Brain microvascular endothelial cell (primary cell): ENCODE measurements at regions not wholly inside any gene's neighbourhood (a gene's known extent, or its start where the extent isn't known, plus 50 kb on each side); places are given as distances from the start of the nearest gene placed in this dataset.

Experiments
- DNase-seq: peaks from one replicate; pipeline ENCODE4 v3.0.0-alpha.2; 2020
- H3K27ac ChIP-seq: fragments of 250-450 bp; sonication (Bioruptor Pico); 2 replicates; pipeline ENCODE4 v1.5.1; 2020; ENCODE audit warnings: mild to moderate bottlenecking, moderate library complexity
- H3K27me3 ChIP-seq: fragments of 250-450 bp; sonication (Bioruptor Pico); replicated peaks from 2 replicates; pipeline ENCODE4 v1.5.1; 2020; ENCODE audit warnings: mild to moderate bottlenecking
- H3K36me3 ChIP-seq: fragments of 250-450 bp; sonication (Bioruptor Pico); replicated peaks from 2 replicates; pipeline ENCODE4 v1.5.1; 2020; ENCODE audit warnings: mild to moderate bottlenecking
- H3K4me3 ChIP-seq: 2 replicates; pipeline ENCODE4 v1.5.1; 2011; ENCODE audit warnings: low read depth, mild to moderate bottlenecking, control low read depth, low read length, moderate library complexity
- in situ Hi-C: cut with HindIII; loops from 2 replicates; pipeline ENCODE4 v1.10.0; 2017; ENCODE audit warnings: low sequenced_read_pairs, low pct_ligation_motif_present
- TF ChIP-seq, protein P1 (sequence below): IDR thresholded peaks from 2 replicates; pipeline ENCODE4 v1.5.1; 2011; ENCODE audit warnings: low read depth, mild to moderate bottlenecking, moderate library complexity, low read length, control low read depth, inconsistent platforms; ENCODE audit errors: missing control alignments

DNA sequence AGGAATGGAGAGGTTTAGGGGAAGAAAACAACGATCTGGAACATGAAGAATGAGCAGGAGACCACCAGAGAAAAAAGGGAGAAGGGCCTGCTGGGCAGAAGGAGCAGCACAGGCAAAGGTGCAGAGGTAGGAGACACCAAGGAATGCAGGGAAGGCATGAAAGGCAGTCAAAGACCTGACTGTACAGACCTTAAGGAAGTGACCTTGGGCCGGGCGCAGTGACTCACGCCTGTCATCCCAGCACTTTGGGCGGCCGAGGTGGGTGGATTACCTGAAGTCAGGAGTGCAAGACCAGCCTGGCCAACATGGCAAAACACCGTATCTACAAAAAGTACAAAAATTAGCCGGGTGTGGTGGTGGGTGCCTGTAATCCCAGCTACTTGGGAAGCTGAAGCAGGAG, 157.7 kb upstream of the ATP10A start:
- TF ChIP-seq, protein P1, sequence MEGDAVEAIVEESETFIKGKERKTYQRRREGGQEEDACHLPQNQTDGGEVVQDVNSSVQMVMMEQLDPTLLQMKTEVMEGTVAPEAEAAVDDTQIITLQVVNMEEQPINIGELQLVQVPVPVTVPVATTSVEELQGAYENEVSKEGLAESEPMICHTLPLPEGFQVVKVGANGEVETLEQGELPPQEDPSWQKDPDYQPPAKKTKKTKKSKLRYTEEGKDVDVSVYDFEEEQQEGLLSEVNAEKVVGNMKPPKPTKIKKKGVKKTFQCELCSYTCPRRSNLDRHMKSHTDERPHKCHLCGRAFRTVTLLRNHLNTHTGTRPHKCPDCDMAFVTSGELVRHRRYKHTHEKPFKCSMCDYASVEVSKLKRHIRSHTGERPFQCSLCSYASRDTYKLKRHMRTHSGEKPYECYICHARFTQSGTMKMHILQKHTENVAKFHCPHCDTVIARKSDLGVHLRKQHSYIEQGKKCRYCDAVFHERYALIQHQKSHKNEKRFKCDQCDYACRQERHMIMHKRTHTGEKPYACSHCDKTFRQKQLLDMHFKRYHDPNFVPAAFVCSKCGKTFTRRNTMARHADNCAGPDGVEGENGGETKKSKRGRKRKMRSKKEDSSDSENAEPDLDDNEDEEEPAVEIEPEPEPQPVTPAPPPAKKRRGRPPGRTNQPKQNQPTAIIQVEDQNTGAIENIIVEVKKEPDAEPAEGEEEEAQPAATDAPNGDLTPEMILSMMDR: no peak
- in situ Hi-C loops: no loop called here
- DNase-seq: no peak
- no peaks in the 10 kb centered on the region for H3K36me3 ChIP-seq
- no peak overlapping the region for H3K4me3 ChIP-seq
- no peaks in the 10 kb centered on the region for H3K27me3 ChIP-seq
- H3K27ac ChIP-seq: no peak overlapping the region

DNA sequence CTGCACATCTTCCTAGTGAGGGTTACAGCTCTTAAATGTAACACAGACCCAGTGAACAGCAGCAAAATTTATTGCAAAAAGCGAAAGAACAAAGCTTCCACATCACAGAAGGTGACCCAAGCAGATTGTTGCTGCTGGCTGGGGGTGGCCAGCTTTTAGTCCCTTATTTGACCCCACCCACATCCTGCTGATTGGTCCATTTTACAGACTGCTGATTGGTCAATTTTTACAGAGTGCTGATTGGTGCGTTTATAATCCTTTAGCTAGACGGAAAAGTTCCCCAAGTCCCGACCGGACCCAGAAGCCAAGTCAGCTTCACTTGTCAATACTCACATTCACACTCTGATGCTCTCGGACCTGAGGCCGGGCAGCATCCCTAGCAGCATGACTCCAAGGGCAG, 154.5 kb upstream of the ATP10A start:
- no peak for DNase-seq
- Histone ChIP-seq H3K4me3 (no peak overlapping the region), H3K27ac (no peak overlapping the region), H3K36me3 (no peaks in the 10 kb centered on the region), H3K27me3 (no peaks in the 10 kb centered on the region)
- in situ Hi-C loops: no loop called here
- TF ChIP-seq, protein P1: no peak

DNA sequence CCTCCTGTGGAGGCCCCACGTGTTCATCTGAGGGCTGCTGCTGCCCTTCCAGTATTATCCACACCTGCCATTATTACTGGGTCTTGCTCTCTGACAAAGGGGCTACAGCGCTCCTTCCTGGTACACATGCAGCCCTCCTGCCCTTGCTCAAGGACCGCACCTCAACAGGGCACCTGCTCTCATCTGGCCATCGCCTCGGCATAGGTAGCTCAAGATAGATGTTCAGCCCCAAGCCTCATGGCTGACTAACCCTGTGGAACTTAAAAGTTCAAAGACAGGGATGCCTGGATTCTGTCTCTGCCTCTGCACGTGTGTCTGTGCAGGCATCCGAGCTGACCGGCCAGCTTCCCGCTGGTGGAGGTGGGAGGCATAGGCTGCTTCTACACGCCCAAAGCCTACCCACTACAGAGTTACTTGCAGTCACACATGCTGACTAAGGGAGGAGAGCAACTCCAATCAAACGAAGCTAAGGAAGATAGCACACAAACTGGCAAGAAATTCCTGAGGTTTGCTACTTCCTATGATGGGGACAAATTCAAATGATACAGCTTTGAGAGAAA, 152.5 kb upstream of the ATP10A start:
- TF ChIP-seq, protein P1: no peak
- no peak overlapping the region for H3K4me3 ChIP-seq
- in situ Hi-C loops: no loop called here

DNA sequence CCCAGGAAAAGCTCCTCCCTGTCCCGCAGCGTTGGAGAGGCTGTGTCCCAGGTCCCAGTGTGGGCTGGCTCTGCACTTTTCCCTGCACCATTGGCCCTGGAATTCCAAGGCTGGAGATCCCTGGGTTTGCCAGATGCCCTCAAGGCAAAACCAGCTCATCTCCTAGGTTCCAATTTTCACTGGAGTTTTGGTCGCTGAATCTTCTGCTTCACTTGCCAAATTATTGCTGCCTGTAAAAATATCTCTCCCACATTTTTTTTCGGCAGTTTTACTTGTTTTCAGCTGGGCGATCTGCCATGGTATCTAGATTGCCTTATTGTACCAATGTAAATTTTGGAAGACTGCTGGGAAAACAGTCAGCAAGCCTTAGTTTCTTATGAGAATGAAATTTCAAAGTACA, 150.9 kb upstream of the ATP10A start:
- Histone ChIP-seq H3K27ac (no peak overlapping the region), H3K27me3 (no peaks in the 10 kb centered on the region), H3K4me3 (no peak overlapping the region), H3K36me3 (no peaks in the 10 kb centered on the region)
- TF ChIP-seq, protein P1: no peak
- in situ Hi-C loops: no loop called here
- no peak for DNase-seq

More for the DNA sequence above, 152.5 kb upstream of the ATP10A start:
- Histone ChIP-seq H3K27ac (no peak overlapping the region), H3K27me3 (no peaks in the 10 kb centered on the region), H3K36me3 (no peaks in the 10 kb centered on the region)
- DNase-seq: no peak

DNA sequence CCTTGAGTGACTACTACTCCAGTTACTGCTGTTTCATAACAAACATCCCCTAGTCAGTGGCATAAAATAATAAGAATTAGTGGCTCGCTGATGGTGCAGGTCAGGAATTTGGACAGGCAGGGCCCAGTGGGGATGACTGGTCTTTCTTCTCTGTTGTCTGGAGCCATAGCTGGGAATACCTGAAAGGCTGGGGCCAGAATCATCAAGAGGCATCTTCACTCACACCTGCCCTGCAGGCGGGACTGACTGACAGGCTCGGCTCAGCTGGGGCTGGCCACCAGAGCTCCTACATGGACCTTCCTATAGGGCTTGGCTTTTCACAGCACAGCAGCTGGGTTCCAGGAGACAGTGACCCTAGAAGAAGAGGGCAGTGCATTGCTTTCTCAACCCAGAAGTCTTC, 148.8 kb upstream of the ATP10A start:
- Histone ChIP-seq H3K36me3 (no peaks in the 10 kb centered on the region), H3K27ac (no peak overlapping the region), H3K4me3 (no peak overlapping the region), H3K27me3 (no peaks in the 10 kb centered on the region)
- no peak for DNase-seq
- in situ Hi-C loops: no loop called here
- TF ChIP-seq, protein P1: no peak

DNA sequence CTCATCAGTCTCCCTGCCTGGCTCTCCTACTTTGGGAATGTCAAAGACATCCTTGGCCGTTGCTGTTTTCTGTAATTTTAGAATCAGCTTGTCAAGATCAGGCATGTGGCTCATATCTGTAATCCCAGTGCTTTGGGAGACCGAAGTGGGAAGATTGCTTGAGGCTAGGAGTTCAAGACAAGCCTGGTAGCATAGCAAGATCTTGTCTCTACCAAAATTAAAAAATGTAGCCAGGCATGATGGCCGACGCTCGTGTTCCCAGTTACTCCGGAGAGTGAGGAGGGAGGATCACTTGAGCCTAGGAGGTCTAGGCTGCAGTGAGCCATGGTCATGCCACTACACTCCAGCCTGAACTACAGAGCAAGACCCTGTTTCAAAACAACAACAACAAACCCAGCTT, 144.0 kb upstream of the ATP10A start:
- no peaks in the 10 kb centered on the region for H3K27me3 ChIP-seq
- no peak overlapping the region for H3K27ac ChIP-seq
- no peak overlapping the region for H3K4me3 ChIP-seq
- in situ Hi-C loops: no loop called here
- TF ChIP-seq, protein P1: no peak
- no peak for DNase-seq
- no peaks in the 10 kb centered on the region for H3K36me3 ChIP-seq
